HAP-1 (cell line): ENCODE measurements at regions not wholly inside any gene's neighbourhood (a gene's known extent, or its start where the extent isn't known, plus 50 kb on each side); places are given as distances from the start of the nearest gene placed in this dataset.
A peak's percentile ranks its signal among the peaks of the same experiment; 100 is the strongest.

Source experiments
- DNase-seq, 2 experiments: peaks; one replicate each; pipeline ENCODE4 v3.0.0-alpha.2; 2016 to 2020; ENCODE audit warnings: low spot score in 2 of 2
- H3K27me3 ChIP-seq: fragments of 250-450 bp; sonication (Bioruptor Pico); 2 replicates; pipeline ENCODE4 v1.5.1; 2020; ENCODE audit warnings: low read depth, mild to moderate bottlenecking, moderate library complexity
- H3K36me3 ChIP-seq: fragments of 250-450 bp; sonication (Bioruptor Pico); replicated peaks from 2 replicates; pipeline ENCODE4 v1.5.1; 2020; ENCODE audit warnings: mild to moderate bottlenecking
- H3K4me1 ChIP-seq: fragments of 250-450 bp; sonication (Bioruptor Pico); 2 replicates; pipeline ENCODE4 v1.5.1; 2020; ENCODE audit warnings: mild to moderate bottlenecking
- H3K4me3 ChIP-seq: fragments of 250-450 bp; sonication (Bioruptor Pico); 2 replicates; pipeline ENCODE4 v1.5.1; 2020; ENCODE audit warnings: mild to moderate bottlenecking, moderate library complexity
- H3K9me3 ChIP-seq: fragments of 250-450 bp; sonication (Bioruptor Pico); 2 replicates; pipeline ENCODE4 v1.5.1; 2020; ENCODE audit warnings: mild to moderate bottlenecking, moderate library complexity
- in situ Hi-C: fragments of 300-500 bp; cut with MboI; formaldehyde crosslinking; loops from 3 replicates; pipeline ENCODE4 v1.14.3; 2020; ENCODE audit warnings: low sequenced_read_pairs, inconsistent platforms, mixed read lengths

GRCh38 chr10:128739930-128740329 is 613.7 kb upstream of the MKI67 start:
- H3K4me1 ChIP-seq: no peaks in the 10 kb centered on the region
- in situ Hi-C loops: no loop called here
- H3K4me3 ChIP-seq: no peak overlapping the region
- DNase-seq: peak in 1 of 2 experiments; percentile 8
- no peaks in the 10 kb centered on the region for H3K27me3 ChIP-seq
- H3K36me3 ChIP-seq: no peaks in the 10 kb centered on the region
- no peaks in the 10 kb centered on the region for H3K9me3 ChIP-seq

GRCh38 chr10:128741180-128741579 is 615.0 kb upstream of the MKI67 start:
- DNase-seq: no peak
- Histone ChIP-seq H3K4me1 (no peaks in the 10 kb centered on the region), H3K4me3 (no peak overlapping the region), H3K36me3 (no peaks in the 10 kb centered on the region), H3K27me3 (no peaks in the 10 kb centered on the region), H3K9me3 (no peaks in the 10 kb centered on the region)
- in situ Hi-C loops: no loop called here

GRCh38 chr10:128741680-128742079 is 615.5 kb upstream of the MKI67 start:
- in situ Hi-C loops: no loop called here

GRCh38 chr10:128744092-128744491 is 617.9 kb upstream of the MKI67 start:
- no peak overlapping the region for H3K4me3 ChIP-seq
- DNase-seq: no peak
- no peaks in the 10 kb centered on the region for H3K4me1 ChIP-seq
- H3K36me3 ChIP-seq: no peaks in the 10 kb centered on the region
- no peaks in the 10 kb centered on the region for H3K9me3 ChIP-seq
- in situ Hi-C loops: no loop called here
- H3K27me3 ChIP-seq: no peaks in the 10 kb centered on the region

More at GRCh38 chr10:128741680-128742079, 615.5 kb upstream of the MKI67 start:
- Histone ChIP-seq H3K36me3 (no peaks in the 10 kb centered on the region), H3K27me3 (no peaks in the 10 kb centered on the region), H3K9me3 (no peaks in the 10 kb centered on the region), H3K4me3 (no peak overlapping the region), H3K4me1 (no peaks in the 10 kb centered on the region)
- DNase-seq: no peak

GRCh38 chr10:128744811-128745305 is 618.6 kb upstream of the MKI67 start:
- Histone ChIP-seq H3K4me1 (no peaks in the 10 kb centered on the region), H3K27me3 (no peaks in the 10 kb centered on the region), H3K36me3 (no peaks in the 10 kb centered on the region), H3K4me3 (no peak overlapping the region), H3K9me3 (no peaks in the 10 kb centered on the region)
- in situ Hi-C loops: no loop called here
- no peak for DNase-seq

- Histone ChIP-seq H3K4me1 (no peaks in the 10 kb centered on the region), H3K27me3 (no peaks in the 10 kb centered on the region), H3K36me3 (no peaks in the 10 kb centered on the region), H3K9me3 (no peaks in the 10 kb centered on the region), H3K4me3 (no peak overlapping the region)
- no peak for DNase-seq
- in situ Hi-C loops: no loop called here
These were observed 621.5 kb upstream of the MKI67 start for GRCh38 chr10:128747582-128748346.

GRCh38 chr10:128751284-128751683 is 625.1 kb upstream of the MKI67 start:
- Histone ChIP-seq H3K4me1 (no peaks in the 10 kb centered on the region), H3K27me3 (no peaks in the 10 kb centered on the region), H3K36me3 (no peaks in the 10 kb centered on the region), H3K9me3 (no peaks in the 10 kb centered on the region), H3K4me3 (no peak overlapping the region)
- no peak for DNase-seq
- in situ Hi-C loops: no loop called here

GRCh38 chr10:128751851-128752250 is 625.6 kb upstream of the MKI67 start:
- no peaks in the 10 kb centered on the region for H3K9me3 ChIP-seq
- H3K27me3 ChIP-seq: no peaks in the 10 kb centered on the region
- no peaks in the 10 kb centered on the region for H3K4me1 ChIP-seq
- no peaks in the 10 kb centered on the region for H3K36me3 ChIP-seq
- no peak overlapping the region for H3K4me3 ChIP-seq
- no peak for DNase-seq
- in situ Hi-C loops: no loop called here

- no peaks in the 10 kb centered on the region for H3K27me3 ChIP-seq
- in situ Hi-C loops: no loop called here
- DNase-seq: no peak
- no peak overlapping the region for H3K4me3 ChIP-seq
- H3K9me3 ChIP-seq: no peaks in the 10 kb centered on the region
- no peaks in the 10 kb centered on the region for H3K36me3 ChIP-seq
- H3K4me1 ChIP-seq: no peaks in the 10 kb centered on the region
These were observed 633.0 kb upstream of the MKI67 start for GRCh38 chr10:128759174-128759573.

GRCh38 chr10:128763588-128763987 is 637.4 kb upstream of the MKI67 start:
- no peaks in the 10 kb centered on the region for H3K4me1 ChIP-seq
- in situ Hi-C loops: no loop called here
- no peak for DNase-seq

GRCh38 chr10:128764190-128764589 is 638.0 kb upstream of the MKI67 start:
- Histone ChIP-seq H3K36me3 (no peaks in the 10 kb centered on the region), H3K27me3 (no peaks in the 10 kb centered on the region), H3K4me1 (no peaks in the 10 kb centered on the region), H3K9me3 (no peaks in the 10 kb centered on the region), H3K4me3 (no peak overlapping the region)
- in situ Hi-C loops: no loop called here
- no peak for DNase-seq

More at GRCh38 chr10:128763588-128763987, 637.4 kb upstream of the MKI67 start:
- H3K27me3 ChIP-seq: no peaks in the 10 kb centered on the region
- H3K9me3 ChIP-seq: no peaks in the 10 kb centered on the region
- H3K4me3 ChIP-seq: no peak overlapping the region
- H3K36me3 ChIP-seq: no peaks in the 10 kb centered on the region

- in situ Hi-C loops: no loop called here
- H3K4me1 ChIP-seq: no peaks in the 10 kb centered on the region
- no peak overlapping the region for H3K4me3 ChIP-seq
- H3K36me3 ChIP-seq: no peaks in the 10 kb centered on the region
- no peaks in the 10 kb centered on the region for H3K27me3 ChIP-seq
- no peak for DNase-seq
- no peaks in the 10 kb centered on the region for H3K9me3 ChIP-seq
These were observed 640.7 kb upstream of the MKI67 start for GRCh38 chr10:128766915-128767314.

- no peaks in the 10 kb centered on the region for H3K27me3 ChIP-seq
- no peaks in the 10 kb centered on the region for H3K4me1 ChIP-seq
- no peak for DNase-seq
- in situ Hi-C loops: no loop called here
- H3K4me3 ChIP-seq: no peak overlapping the region
- no peaks in the 10 kb centered on the region for H3K9me3 ChIP-seq
- H3K36me3 ChIP-seq: no peaks in the 10 kb centered on the region
These were observed 648.8 kb upstream of the MKI67 start for GRCh38 chr10:128774979-128775378.

GRCh38 chr10:128775743-128776142 is 649.5 kb upstream of the MKI67 start:
- Histone ChIP-seq H3K4me3 (no peak overlapping the region), H3K27me3 (no peaks in the 10 kb centered on the region), H3K9me3 (no peaks in the 10 kb centered on the region), H3K4me1 (no peaks in the 10 kb centered on the region), H3K36me3 (no peaks in the 10 kb centered on the region)
- in situ Hi-C loops: no loop called here
- DNase-seq: no peak
